Ovary (tissue), 7 donors: ENCODE measurements at regions not wholly inside any gene's neighbourhood (a gene's known extent, or its start where the extent isn't known, plus 50 kb on each side); places are given as distances from the start of the nearest gene placed in this dataset.

ENCODE experiments used
- DNase-seq, 5 donors: peaks; one replicate each; pipeline ENCODE4 v3.0.0-alpha.2; 2019 to 2020
- H3K27ac ChIP-seq, 2 donors: fragments of 200-600 bp; one replicate each; pipeline versions ENCODE4 v1.5.1 to v1.8.0; 2019 to 2022
- H3K27me3 ChIP-seq: fragments of 200-600 bp; one replicate; pipeline ENCODE4 v1.8.0; 2022
- H3K36me3 ChIP-seq: fragments of 200-600 bp; sonication (generic); one replicate; pipeline ENCODE4 v1.5.1; 2019
- H3K4me1 ChIP-seq: one replicate; pipeline ENCODE4 v1.8.1; 2013; ENCODE audit warnings: mild to moderate bottlenecking, moderate library complexity; ENCODE audit not compliant: insufficient read depth
- H3K4me3 ChIP-seq: fragments of 200-600 bp; sonication (generic); one replicate; pipeline ENCODE4 v1.5.1; 2017
- H3K9me3 ChIP-seq, 2 donors: fragments of 200-600 bp in 1 of 2; sonication (generic) in 1 of 2; one replicate each; pipeline versions ENCODE4 v1.5.1 to v1.8.1; 2013 to 2019; ENCODE audit warnings: mild to moderate bottlenecking in 1 of 2, moderate library complexity in 1 of 2
- EP300 ChIP-seq: sonication (generic); formaldehyde crosslinking; IDR thresholded peaks from one replicate; pipeline ENCODE4 v1.6.1; 2017; ENCODE audit warnings: antibody characterized with exemption
- POLR2A ChIP-seq: fragments of 450-650 bp; IDR thresholded peaks from one replicate; pipeline ENCODE4 v1.6.1; 2017; ENCODE audit warnings: antibody characterized with exemption, mild to moderate bottlenecking, moderate library complexity
- WGBS, 3 donors: extraction: QIAGEN DNeasy Blood & Tissue Kit in 1 of 3; methylation state at CpG; one replicate each; pipeline versions ENCODE4 v1.1.5 to v1.1.7; 2013 to 2017; 5-methylcytosine and 5-hydroxymethylcytosine counted together
- intact Hi-C, 4 donors: fragments of 100-400 bp; cut with DNase I; formaldehyde crosslinking; loops; one replicate each; pipeline versions ENCODE4 v1.11.0 to v1.15.1; 2022 to 2023
- TF ChIP-seq, protein P1 (sequence below), 3 donors: fragments of 450-650 bp in 2 of 3; fragments of 200-600 bp in 1 of 3; IDR thresholded peaks; one replicate each; pipeline versions ENCODE4 v1.5.1 to v1.8.0; 2016 to 2022; ENCODE audit warnings: antibody characterized with exemption in 3 of 3, mild to moderate bottlenecking in 1 of 3
- donor health status: DM: no; HTN: no; CAD: no; lungs with moderate emphysema.
- donor health status: DM: no; HTN: no; CAD: no.
- donor health status: Bipolar disorder and iron deficiency.
- donor health status: DM: no; HTN: no; CAD: no.
- donor health status: DM: yes; HTN: yes; CAD: no.

DNA sequence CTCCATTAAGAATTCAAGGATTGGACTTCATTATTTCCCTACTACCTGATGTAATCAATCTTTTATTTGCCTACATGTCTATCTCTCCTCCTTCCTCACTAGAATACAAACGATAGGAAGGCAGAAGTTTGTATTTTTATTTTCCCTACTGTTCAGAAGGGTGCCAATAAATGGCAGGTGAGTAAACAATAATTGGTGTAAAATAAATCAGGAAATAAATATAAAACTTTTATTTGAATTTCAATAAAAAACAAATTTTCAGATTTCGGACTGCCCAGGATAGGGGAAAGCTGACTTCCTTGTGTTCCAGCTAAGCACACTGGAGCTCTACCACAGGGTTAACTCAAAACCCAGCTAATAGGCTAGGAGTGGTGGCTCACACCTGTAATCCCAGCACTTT lies 636.3 kb upstream of the BCHE start:
- no peak overlapping the region for H3K27ac ChIP-seq
- H3K4me1 ChIP-seq: no peaks in the 10 kb centered on the region
- H3K27me3 ChIP-seq: no peaks in the 10 kb centered on the region
- WGBS, 3 donors: 48 to 87% (median 87%) methylated on average over 2 of the region's 2 CpGs
- intact Hi-C loops: no loop called here
- no peak overlapping the region for H3K4me3 ChIP-seq
- H3K36me3 ChIP-seq: no peaks in the 10 kb centered on the region
- no peak for TF ChIP-seq EP300
- TF ChIP-seq POLR2A: no peak
- peaks cover 0 to 3% of the 10 kb centered on the region in 2 donors for H3K9me3 ChIP-seq
- DNase-seq: no peak

DNA sequence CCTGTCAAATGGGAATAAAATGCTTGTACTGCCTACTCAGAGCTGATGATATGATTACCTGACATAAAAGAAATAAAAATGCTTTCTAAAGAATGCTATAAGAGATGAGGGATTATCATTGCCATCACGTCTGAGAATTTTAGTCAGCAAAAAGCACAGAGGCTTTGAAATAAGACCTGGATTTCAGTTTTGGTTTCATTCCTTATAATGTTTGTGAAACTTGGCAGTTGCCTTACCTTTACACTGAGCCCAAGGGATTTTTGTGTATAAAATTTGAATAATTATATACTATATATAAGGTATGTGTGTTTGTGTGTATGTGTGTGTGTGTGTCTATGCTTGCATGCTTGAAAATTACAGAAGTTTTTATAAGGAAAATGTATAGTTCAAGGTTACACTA lies 634.8 kb upstream of the BCHE start:
- Histone ChIP-seq H3K9me3 (no peaks in the 10 kb centered on the region), H3K4me3 (no peak overlapping the region), H3K4me1 (no peaks in the 10 kb centered on the region), H3K36me3 (no peaks in the 10 kb centered on the region), H3K27ac (no peak overlapping the region), H3K27me3 (no peaks in the 10 kb centered on the region)
- WGBS, 3 donors: 17 to 28% (median 21%) methylated on average over 1 of the region's 1 CpG
- TF ChIP-seq EP300 (no peak), POLR2A (no peak)
- TF ChIP-seq, protein P1, sequence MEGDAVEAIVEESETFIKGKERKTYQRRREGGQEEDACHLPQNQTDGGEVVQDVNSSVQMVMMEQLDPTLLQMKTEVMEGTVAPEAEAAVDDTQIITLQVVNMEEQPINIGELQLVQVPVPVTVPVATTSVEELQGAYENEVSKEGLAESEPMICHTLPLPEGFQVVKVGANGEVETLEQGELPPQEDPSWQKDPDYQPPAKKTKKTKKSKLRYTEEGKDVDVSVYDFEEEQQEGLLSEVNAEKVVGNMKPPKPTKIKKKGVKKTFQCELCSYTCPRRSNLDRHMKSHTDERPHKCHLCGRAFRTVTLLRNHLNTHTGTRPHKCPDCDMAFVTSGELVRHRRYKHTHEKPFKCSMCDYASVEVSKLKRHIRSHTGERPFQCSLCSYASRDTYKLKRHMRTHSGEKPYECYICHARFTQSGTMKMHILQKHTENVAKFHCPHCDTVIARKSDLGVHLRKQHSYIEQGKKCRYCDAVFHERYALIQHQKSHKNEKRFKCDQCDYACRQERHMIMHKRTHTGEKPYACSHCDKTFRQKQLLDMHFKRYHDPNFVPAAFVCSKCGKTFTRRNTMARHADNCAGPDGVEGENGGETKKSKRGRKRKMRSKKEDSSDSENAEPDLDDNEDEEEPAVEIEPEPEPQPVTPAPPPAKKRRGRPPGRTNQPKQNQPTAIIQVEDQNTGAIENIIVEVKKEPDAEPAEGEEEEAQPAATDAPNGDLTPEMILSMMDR (IDR thresholded peaks at IDR 0.05): no peak
- intact Hi-C loops: no loop called here
- DNase-seq: no peak

DNA sequence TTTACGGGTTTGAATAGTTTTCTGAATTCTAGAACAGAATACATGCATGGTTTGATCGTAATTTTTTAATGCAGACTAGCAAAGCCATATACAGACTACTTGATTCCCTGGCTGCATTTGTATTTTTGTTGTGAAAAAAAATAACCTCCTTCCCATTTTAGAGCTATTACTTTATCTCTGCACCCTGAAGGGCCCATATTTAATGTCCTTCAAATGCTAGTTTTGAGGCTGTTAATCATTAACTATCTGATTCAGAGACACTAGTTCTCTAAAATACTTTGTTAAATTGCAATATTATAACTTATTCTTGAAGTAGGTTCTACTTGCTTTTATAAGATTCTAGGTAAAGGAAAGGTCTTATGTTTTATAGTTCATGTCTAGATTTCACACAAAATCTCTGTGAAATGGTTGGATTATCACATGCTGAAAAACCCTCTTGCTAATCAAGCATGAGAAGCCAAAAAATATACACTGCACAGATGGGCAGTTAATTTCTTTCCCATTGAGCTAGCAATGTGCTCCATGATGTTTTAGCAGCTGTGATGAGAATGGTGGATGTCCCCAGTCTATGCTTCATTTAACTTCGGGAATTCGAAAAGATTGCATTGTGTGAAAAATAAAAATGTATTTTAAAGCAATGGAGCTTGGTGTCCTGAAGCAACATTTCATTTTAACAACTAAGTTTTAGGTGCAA lies 634.0 kb upstream of the BCHE start:
- Histone ChIP-seq H3K27me3 (no peaks in the 10 kb centered on the region), H3K4me3 (no peak overlapping the region), H3K27ac (no peak overlapping the region), H3K36me3 (no peaks in the 10 kb centered on the region), H3K4me1 (no peaks in the 10 kb centered on the region), H3K9me3 (no peaks in the 10 kb centered on the region)
- TF ChIP-seq EP300: no peak
- TF ChIP-seq, protein P1 (IDR thresholded peaks at IDR 0.05): no peak
- no peak for TF ChIP-seq POLR2A
- 84 to 92% (median 89%) methylated on average over 4 of the region's 4 CpGs for WGBS, 3 donors
- intact Hi-C loops: no loop called here
- no peak for DNase-seq

DNA sequence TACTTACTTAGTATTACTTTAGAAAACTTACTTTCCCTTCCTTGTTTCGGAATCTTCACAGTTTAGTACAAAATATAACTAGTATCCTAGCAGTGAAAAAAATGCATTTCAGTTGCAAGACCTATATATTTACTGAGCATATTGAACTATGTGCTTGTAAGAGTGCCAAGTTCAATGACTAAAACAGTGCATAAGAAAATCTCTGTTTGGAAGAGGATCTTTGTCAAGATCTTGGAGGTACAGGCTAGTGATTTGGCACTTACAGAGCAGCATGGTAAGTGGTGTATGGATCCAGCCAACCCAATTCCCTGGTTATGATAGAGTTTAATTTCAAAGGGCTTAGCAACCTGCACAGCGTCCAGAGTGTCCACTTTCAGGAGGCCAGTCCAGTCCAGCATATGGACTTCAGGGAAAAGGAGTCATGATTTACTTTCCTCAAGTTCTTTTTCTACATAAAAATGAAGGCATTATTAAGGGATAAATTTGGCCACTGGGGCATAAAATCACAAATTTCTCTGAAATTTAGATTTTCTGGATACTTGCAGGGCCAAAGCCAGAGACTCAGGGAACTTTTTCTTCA lies 625.8 kb upstream of the BCHE start:
- Histone ChIP-seq H3K9me3 (no peaks in the 10 kb centered on the region), H3K36me3 (no peaks in the 10 kb centered on the region), H3K27me3 (no peaks in the 10 kb centered on the region), H3K27ac (no peak overlapping the region), H3K4me3 (no peak overlapping the region), H3K4me1 (no peaks in the 10 kb centered on the region)
- intact Hi-C loops: no loop called here
- no peak for TF ChIP-seq EP300
- TF ChIP-seq POLR2A: no peak
- TF ChIP-seq, protein P1 (IDR thresholded peaks at IDR 0.05): no peak
- 82 to 83% (median 82%) methylated on average over 2 of the region's 2 CpGs for WGBS, 3 donors
- DNase-seq: no peak

DNA sequence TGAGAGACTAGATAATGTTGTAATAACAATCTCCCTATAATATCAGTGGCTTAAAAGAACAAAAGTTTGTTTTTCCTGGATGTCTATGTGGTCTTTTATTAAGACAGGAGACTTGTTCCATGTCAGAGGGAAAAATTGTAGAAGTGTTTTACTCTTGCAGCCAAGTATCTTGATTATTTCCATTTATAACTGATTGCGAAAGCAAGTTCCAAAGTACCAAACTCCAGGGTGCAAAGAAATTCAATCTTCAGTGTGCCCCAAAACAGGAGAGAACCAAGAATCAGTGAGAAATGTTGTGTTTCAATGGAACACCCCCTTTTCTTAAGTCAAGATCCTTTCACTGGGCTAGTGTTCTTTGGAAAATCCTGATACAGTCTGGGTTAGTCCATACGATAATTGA lies 624.4 kb upstream of the BCHE start:
- Histone ChIP-seq H3K36me3 (no peaks in the 10 kb centered on the region), H3K4me3 (no peak overlapping the region), H3K9me3 (no peaks in the 10 kb centered on the region), H3K27ac (no peak overlapping the region), H3K27me3 (no peaks in the 10 kb centered on the region), H3K4me1 (no peaks in the 10 kb centered on the region)
- intact Hi-C loops: no loop called here
- no peak for DNase-seq
- TF ChIP-seq POLR2A: no peak
- TF ChIP-seq, protein P1 (IDR thresholded peaks at IDR 0.05): no peak
- no peak for TF ChIP-seq EP300
- WGBS, 3 donors: 67 to 73% (median 69%) methylated on average over 2 of the region's 2 CpGs
